Thoracic aorta (tissue), 2 donors: ENCODE measurements at regions not wholly inside any gene's neighbourhood (a gene's known extent, or its start where the extent isn't known, plus 50 kb on each side); places are given as distances from the start of the nearest gene placed in this dataset.

Experiments used
- ATAC-seq: fragments of 150-250 bp; one replicate; pipeline ENCODE4 v1.8.0; 2017; ENCODE audit warnings: low read depth; ENCODE audit not compliant: insufficient number of reproducible peaks, low FRiP score
- DNase-seq: peaks from one replicate; pipeline ENCODE4 v3.0.0-alpha.2; 2020; ENCODE audit warnings: low spot score
- H3K27ac ChIP-seq, 2 donors: fragments of 200-600 bp; sonication (generic); 1 replicate in 1 of 2; 2 replicates in 1 of 2; pipeline ENCODE4 v1.5.1; 2016; ENCODE audit warnings: mild to moderate bottlenecking in 2 of 2, moderate library complexity in 2 of 2
- H3K27me3 ChIP-seq: fragments of 200-600 bp; sonication (generic); replicated peaks from 2 replicates; pipeline ENCODE4 v1.6.0; 2016; ENCODE audit warnings: mild to moderate bottlenecking; ENCODE audit not compliant: insufficient read depth
- H3K36me3 ChIP-seq: fragments of 200-600 bp; sonication (generic); one replicate; pipeline ENCODE4 v1.5.1; 2016
- H3K4me1 ChIP-seq, 2 donors: fragments of 200-600 bp; sonication (generic); 1 replicate in 1 of 2; 2 replicates in 1 of 2; pipeline versions ENCODE4 v1.5.1 to v1.6.0; 2016; ENCODE audit warnings: low read depth in 2 of 2, mild to moderate bottlenecking in 1 of 2; ENCODE audit not compliant: control insufficient read depth in 1 of 2
- H3K4me3 ChIP-seq: fragments of 200-600 bp; sonication (generic); 2 replicates; pipeline ENCODE4 v1.5.1; 2016; ENCODE audit warnings: mild to moderate bottlenecking
- H3K9me3 ChIP-seq: fragments of 200-600 bp; sonication (generic); 2 replicates; pipeline ENCODE4 v1.5.1; 2016
- CTCF ChIP-seq: fragments of 200-600 bp; sonication (generic); IDR thresholded peaks from one replicate; pipeline ENCODE4 v1.5.1; 2019; ENCODE audit warnings: antibody characterized with exemption

- DNase-seq = no peak
- Histone ChIP-seq H3K27me3 (no peaks in the 10 kb centered on the region), H3K9me3 (peaks cover 14% of the 10 kb centered on the region), H3K4me1 (no peaks in the 10 kb centered on the region), H3K27ac (no peak overlapping the region), H3K36me3 (no peaks in the 10 kb centered on the region), H3K4me3 (no peak overlapping the region)
- no peak for ATAC-seq
- no peak for TF ChIP-seq CTCF
Measured at GRCh38 chr13:82606008-82606407, 1276.3 kb downstream of the SLITRK1 start.

GRCh38 chr13:82597747-82598146, 1284.5 kb downstream of the SLITRK1 start:
- DNase-seq (no peak), ATAC-seq (no peak)
- Histone ChIP-seq H3K27ac (no peak overlapping the region), H3K36me3 (no peaks in the 10 kb centered on the region), H3K4me1 (no peaks in the 10 kb centered on the region), H3K27me3 (no peaks in the 10 kb centered on the region), H3K4me3 (no peak overlapping the region), H3K9me3 (peaks cover under 1% of the 10 kb centered on the region)
- TF ChIP-seq CTCF = no peak

- H3K36me3 ChIP-seq = no peaks in the 10 kb centered on the region
- no peaks in the 10 kb centered on the region for H3K4me1 ChIP-seq
- H3K27me3 ChIP-seq = no peaks in the 10 kb centered on the region
- DNase-seq (no peak), ATAC-seq (no peak)
- H3K27ac ChIP-seq = no peak overlapping the region
- H3K9me3 ChIP-seq = peaks cover 4% of the 10 kb centered on the region
- no peak overlapping the region for H3K4me3 ChIP-seq
- TF ChIP-seq CTCF = no peak
Measured at GRCh38 chr13:82593239-82593638, 1289.0 kb downstream of the SLITRK1 start.

GRCh38 chr13:82571653-82572052, 1310.6 kb downstream of the SLITRK1 start:
- no peaks in the 10 kb centered on the region for H3K27me3 ChIP-seq
- no peaks in the 10 kb centered on the region for H3K4me1 ChIP-seq
- ATAC-seq (no peak), DNase-seq (no peak)
- no peak for TF ChIP-seq CTCF
- no peak overlapping the region for H3K4me3 ChIP-seq
- no peaks in the 10 kb centered on the region for H3K9me3 ChIP-seq
- H3K36me3 ChIP-seq = no peaks in the 10 kb centered on the region
- H3K27ac ChIP-seq = no peak overlapping the region

GRCh38 chr13:82569581-82569980, 1312.7 kb downstream of the SLITRK1 start:
- ATAC-seq = no peak
- no peaks in the 10 kb centered on the region for H3K4me1 ChIP-seq
- no peaks in the 10 kb centered on the region for H3K27me3 ChIP-seq
- H3K9me3 ChIP-seq = no peaks in the 10 kb centered on the region
- no peaks in the 10 kb centered on the region for H3K36me3 ChIP-seq
- DNase-seq = no peak
- no peak overlapping the region for H3K27ac ChIP-seq
- H3K4me3 ChIP-seq = no peak overlapping the region
- TF ChIP-seq CTCF = no peak
